IPS-18c (cell line): ENCODE measurements at regions not wholly inside any gene's neighbourhood (a gene's known extent, or its start where the extent isn't known, plus 50 kb on each side); places are given as distances from the start of the nearest gene placed in this dataset.

Experiments
- H3K4me3 ChIP-seq: 2 replicates; pipeline ENCODE4 v1.7.0; 2013; ENCODE audit warnings: low read depth, mild to moderate bottlenecking, low read length, moderate library complexity; ENCODE audit not compliant: insufficient read depth
- H3K9me3 ChIP-seq: one replicate; pipeline ENCODE4 v1.6.1; 2013; ENCODE audit warnings: mild to moderate bottlenecking, low read length, moderate library complexity; ENCODE audit not compliant: control insufficient read depth, insufficient read depth

- Histone ChIP-seq H3K4me3 (no peak overlapping the region), H3K9me3 (peaks cover 12% of the 10 kb centered on the region)
These were observed 1022.0 kb downstream of the TBC1D22A start for GRCh38 chr22:47784367-47784983.

GRCh38 chr22:47783433-47784366 is 1021.2 kb downstream of the TBC1D22A start:
- H3K9me3 ChIP-seq, result peaks cover 18% of the 10 kb centered on the region
- H3K4me3 ChIP-seq, result no peak overlapping the region

- H3K4me3 ChIP-seq, result no peak overlapping the region
- H3K9me3 ChIP-seq, result peaks cover 23% of the 10 kb centered on the region
These were observed 1020.1 kb downstream of the TBC1D22A start for GRCh38 chr22:47782328-47783075.

GRCh38 chr22:47781427-47782111 is 1019.1 kb downstream of the TBC1D22A start:
- peaks cover 26% of the 10 kb centered on the region for H3K9me3 ChIP-seq
- no peak overlapping the region for H3K4me3 ChIP-seq

- peaks cover 28% of the 10 kb centered on the region for H3K9me3 ChIP-seq
- no peak overlapping the region for H3K4me3 ChIP-seq
These were observed 1018.6 kb downstream of the TBC1D22A start for GRCh38 chr22:47781024-47781423.

- Histone ChIP-seq H3K4me3 (no peak overlapping the region), H3K9me3 (peaks cover 28% of the 10 kb centered on the region)
These were observed 1017.9 kb downstream of the TBC1D22A start for GRCh38 chr22:47780281-47780875.

- Histone ChIP-seq H3K9me3 (peaks cover 28% of the 10 kb centered on the region), H3K4me3 (no peak overlapping the region; the same call in 1 of the 2 replicates)
These were observed 1017.0 kb downstream of the TBC1D22A start for GRCh38 chr22:47779474-47779873.

- Histone ChIP-seq H3K4me3 (no peak overlapping the region; the same call in 1 of the 2 replicates), H3K9me3 (peaks cover 28% of the 10 kb centered on the region)
These were observed 1015.8 kb downstream of the TBC1D22A start for GRCh38 chr22:47778160-47778658.

- no peak overlapping the region for H3K4me3 ChIP-seq
These were observed 1015.0 kb downstream of the TBC1D22A start for GRCh38 chr22:47777426-47777825.

GRCh38 chr22:47776329-47776728 is 1013.9 kb downstream of the TBC1D22A start:
- Histone ChIP-seq H3K9me3 (peaks cover 30% of the 10 kb centered on the region), H3K4me3 (no peak overlapping the region)

More at GRCh38 chr22:47777426-47777825, 1015.0 kb downstream of the TBC1D22A start:
- peaks cover 28% of the 10 kb centered on the region for H3K9me3 ChIP-seq

GRCh38 chr22:47775686-47776085 is 1013.2 kb downstream of the TBC1D22A start:
- H3K4me3 ChIP-seq, result no peak overlapping the region
- H3K9me3 ChIP-seq, result peaks cover 25% of the 10 kb centered on the region

GRCh38 chr22:47775191-47775590 is 1012.7 kb downstream of the TBC1D22A start:
- no peak overlapping the region for H3K4me3 ChIP-seq
- H3K9me3 ChIP-seq, result peaks cover 21% of the 10 kb centered on the region

- Histone ChIP-seq H3K9me3 (peaks cover 16% of the 10 kb centered on the region), H3K4me3 (no peak overlapping the region)
These were observed 1011.2 kb downstream of the TBC1D22A start for GRCh38 chr22:47773635-47774034.

- H3K4me3 ChIP-seq, result no peak overlapping the region
These were observed 1010.4 kb downstream of the TBC1D22A start for GRCh38 chr22:47772864-47773263.

GRCh38 chr22:47769652-47770051 is 1007.2 kb downstream of the TBC1D22A start:
- Histone ChIP-seq H3K9me3 (peaks cover 15% of the 10 kb centered on the region), H3K4me3 (no peak overlapping the region)

More at GRCh38 chr22:47772864-47773263, 1010.4 kb downstream of the TBC1D22A start:
- H3K9me3 ChIP-seq, result peaks cover 9% of the 10 kb centered on the region

GRCh38 chr22:47768027-47768426 is 1005.6 kb downstream of the TBC1D22A start:
- Histone ChIP-seq H3K9me3 (peaks cover 15% of the 10 kb centered on the region), H3K4me3 (no peak overlapping the region)
